Glomerular visceral epithelial cell (primary cell): ENCODE measurements at regions not wholly inside any gene's neighbourhood (a gene's known extent, or its start where the extent isn't known, plus 50 kb on each side); places are given as distances from the start of the nearest gene placed in this dataset.
"Not testable (repeated sequence)": the region's sequence is repeated elsewhere in the genome, so short reads cannot be mapped to it uniquely, and the experiment has no call there.

Source experiments
- DNase-seq: peaks from one replicate; pipeline ENCODE4 v3.0.0-alpha.2; 2016; ENCODE audit errors: extremely low spot score

- no peak for DNase-seq
Observed at GRCh38 chr5:106135473-106135872, 1535.3 kb downstream of the EFNA5 start.

GRCh38 chr5:106134549-106134948 lies 1536.2 kb downstream of the EFNA5 start:
- no peak for DNase-seq

DNA sequence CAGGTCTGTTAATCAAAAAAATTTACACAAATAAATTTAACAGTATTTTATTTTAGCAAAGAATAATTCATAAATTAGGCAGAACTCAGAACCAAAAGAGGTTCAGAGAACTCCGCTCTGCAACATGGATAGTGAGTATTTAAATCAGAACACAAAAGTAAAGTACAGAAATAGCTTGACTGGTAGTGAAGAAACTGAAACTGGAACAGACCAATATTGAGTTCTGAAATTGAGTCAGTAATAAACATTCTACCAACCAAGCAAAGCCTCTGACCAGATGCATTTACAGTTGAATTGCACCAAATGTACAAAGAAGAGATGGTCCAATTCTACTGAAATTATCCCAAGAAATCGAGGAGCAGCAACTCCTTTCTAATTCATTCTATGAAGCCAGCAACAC lies 1542.8 kb downstream of the EFNA5 start:
- no peak for DNase-seq

DNA sequence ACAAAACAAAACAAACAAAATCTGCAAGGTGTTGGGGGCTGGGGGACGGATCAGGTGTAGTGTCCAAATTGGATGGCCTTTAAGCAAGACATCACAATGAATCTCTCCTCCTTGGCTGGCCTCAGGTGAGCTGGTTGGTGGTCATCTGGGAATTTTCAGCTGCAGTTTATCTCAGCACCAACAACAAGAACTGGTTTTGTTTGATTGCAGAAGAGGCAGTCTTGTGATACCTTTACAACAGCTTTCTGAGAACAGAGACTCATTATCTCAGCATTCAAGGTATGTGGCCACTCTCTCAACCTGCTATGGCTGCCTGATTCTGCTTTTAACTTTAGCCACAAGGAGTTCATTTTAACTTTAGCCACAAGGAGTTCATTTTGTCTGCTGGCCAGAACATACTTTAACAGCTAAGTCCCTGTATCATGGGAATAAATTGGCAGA lies 1543.4 kb downstream of the EFNA5 start:
- no peak for DNase-seq

- DNase-seq: peak; percentile 14
Observed at GRCh38 chr5:106121972-106122605, 1548.6 kb downstream of the EFNA5 start.

DNA sequence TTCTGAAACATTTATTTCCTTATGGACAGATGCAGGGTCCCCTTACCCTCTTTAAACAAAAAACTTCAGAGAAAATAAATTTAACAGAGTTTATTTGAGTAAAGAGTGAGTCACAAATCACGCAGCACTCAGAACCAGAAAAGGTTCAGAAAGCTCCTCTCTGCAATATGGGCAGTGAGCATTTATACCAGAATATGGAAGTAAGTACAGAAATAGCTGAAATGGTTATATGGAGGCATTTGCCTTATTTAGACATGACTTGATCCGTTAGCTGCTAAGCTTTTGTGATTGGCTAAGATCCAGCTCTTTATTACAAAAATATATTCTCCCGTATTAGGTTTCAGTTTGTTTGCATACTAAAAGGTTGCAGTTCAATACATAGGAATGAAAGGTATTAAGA lies 1554.1 kb downstream of the EFNA5 start:
- DNase-seq: no peak

GRCh38 chr5:106113922-106114321 lies 1556.8 kb downstream of the EFNA5 start:
- no peak for DNase-seq

- DNase-seq: no peak
Observed at GRCh38 chr5:106106384-106106783, 1564.4 kb downstream of the EFNA5 start.

- DNase-seq: no peak
Observed at GRCh38 chr5:106097340-106097739, 1573.4 kb downstream of the EFNA5 start.

GRCh38 chr5:106094839-106095238 lies 1575.9 kb downstream of the EFNA5 start:
- no peak for DNase-seq

GRCh38 chr5:106094204-106094607 lies 1576.5 kb downstream of the EFNA5 start:
- DNase-seq: peak; percentile 39

GRCh38 chr5:106093134-106093533 lies 1577.6 kb downstream of the EFNA5 start:
- DNase-seq: no peak

DNA sequence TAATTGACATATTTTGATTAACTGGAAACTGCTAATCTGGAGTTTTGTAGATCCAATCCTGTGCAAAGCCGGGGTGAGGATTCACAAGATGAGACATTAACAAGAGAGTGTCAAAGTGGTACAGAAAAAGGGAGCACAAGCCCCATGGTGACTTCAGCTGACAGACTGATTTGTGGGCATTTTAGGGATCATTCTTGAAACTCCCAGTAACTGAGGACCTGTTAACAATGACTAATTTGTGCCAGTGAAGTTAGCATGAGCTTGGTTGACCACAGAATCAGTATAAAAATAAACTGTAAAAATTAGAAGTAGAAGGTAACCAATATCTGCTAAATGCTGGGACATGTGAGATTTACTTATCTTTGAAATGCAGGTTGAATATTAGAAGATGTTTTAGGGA lies 1578.3 kb downstream of the EFNA5 start:
- DNase-seq: no peak

DNA sequence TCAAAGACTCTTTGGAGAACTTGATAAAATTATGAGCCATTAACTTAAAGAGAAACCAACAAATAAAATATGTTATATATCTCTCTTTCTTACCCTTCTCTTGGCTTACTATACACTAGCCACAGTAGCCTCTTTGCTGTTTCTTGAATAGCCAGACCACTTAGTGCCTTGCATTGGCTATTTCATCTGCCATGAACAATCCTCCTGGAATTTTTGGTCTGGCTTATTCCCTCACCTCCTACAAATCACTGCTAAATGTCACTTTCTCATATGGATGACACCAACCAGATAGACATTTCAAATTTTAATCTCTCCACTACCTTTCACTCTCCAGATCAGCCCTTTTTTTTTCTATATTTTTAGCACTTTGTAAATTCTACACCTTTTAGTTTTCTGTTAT lies 1581.7 kb downstream of the EFNA5 start:
- DNase-seq: no peak

- DNase-seq: no peak
Observed at GRCh38 chr5:106088462-106088861, 1582.3 kb downstream of the EFNA5 start.

GRCh38 chr5:106086352-106086751 lies 1584.4 kb downstream of the EFNA5 start:
- no peak for DNase-seq

- no peak for DNase-seq
Observed at GRCh38 chr5:106085556-106085955, 1585.2 kb downstream of the EFNA5 start.

- DNase-seq: no peak
Observed at GRCh38 chr5:106085136-106085535, 1585.6 kb downstream of the EFNA5 start.

GRCh38 chr5:106080535-106080934 lies 1590.2 kb downstream of the EFNA5 start:
- no peak for DNase-seq

DNA sequence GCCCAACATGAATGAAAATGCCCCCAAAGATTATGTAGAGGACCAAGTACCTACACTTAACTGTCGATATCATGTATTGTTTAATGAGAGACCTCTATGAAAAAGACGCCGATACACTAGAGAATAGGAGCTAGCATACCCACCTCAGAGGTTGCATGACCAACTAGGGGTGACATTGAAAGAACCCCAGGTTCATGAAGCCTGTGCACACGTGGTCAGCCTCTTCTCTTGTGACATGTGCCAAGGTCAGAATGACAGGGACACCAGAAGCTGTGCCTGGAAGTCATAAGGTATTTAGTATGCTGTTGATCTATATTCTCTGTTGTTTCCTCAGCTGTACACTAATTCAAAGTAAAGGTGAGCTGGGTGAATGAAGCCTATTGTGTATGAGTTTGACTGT lies 1594.1 kb downstream of the EFNA5 start:
- DNase-seq: no peak

- no peak for DNase-seq
Observed at GRCh38 chr5:106072208-106072607, 1598.5 kb downstream of the EFNA5 start.

DNA sequence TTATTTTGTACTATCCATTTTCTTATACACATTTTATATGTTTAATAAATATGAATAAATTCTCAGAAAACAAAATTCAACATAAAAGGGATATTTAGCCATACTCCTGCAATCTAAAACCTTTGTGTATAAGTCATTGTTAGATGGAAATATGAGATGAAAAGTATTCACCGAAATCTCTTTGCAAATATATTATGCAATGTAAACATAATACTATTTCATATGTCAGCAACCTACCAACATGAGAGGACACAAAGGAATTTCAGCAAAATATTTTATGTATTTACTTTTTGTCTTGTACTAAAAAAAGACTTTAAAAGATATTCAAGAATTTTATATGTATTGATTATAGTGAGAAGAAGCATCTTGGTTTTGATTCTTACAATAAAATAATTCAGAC lies 1623.4 kb downstream of the EFNA5 start:
- DNase-seq: no peak

- not testable (repeated sequence) for DNase-seq
Observed at GRCh38 chr5:106032069-106032468, 1638.7 kb downstream of the EFNA5 start.

- no peak for DNase-seq
Observed at GRCh38 chr5:106028314-106028713, 1642.4 kb downstream of the EFNA5 start.
